ENCODE measurements at regions not wholly inside any gene's neighbourhood (a gene's known extent, or its start where the extent isn't known, plus 50 kb on each side); places are given as distances from the start of the nearest gene placed in this dataset.

- no peaks in the 10 kb centered on the region for H3K9me1 ChIP-seq (ENCODE audit: insufficient read depth, low read length)
- H3K4me3 ChIP-seq (ENCODE audit: insufficient read depth, low read depth, low read length): no peak overlapping the region
- H2BK15ac ChIP-seq (ENCODE audit: low read depth, low read length): no peak overlapping the region
- H3K27me3 ChIP-seq (ENCODE audit: control insufficient read depth, insufficient read depth, low read length): no peaks in the 10 kb centered on the region
- no peak for ATAC-seq (ENCODE audit: low read depth)
- no peak overlapping the region for H2AFZ ChIP-seq (replicated peaks; ENCODE audit: low read length, poor library complexity)
- H3K27ac ChIP-seq (ENCODE audit: insufficient read depth, low read length): no peak overlapping the region
- in situ Hi-C loops (cut with MboI; ENCODE audit: low sequenced_read_pairs): no loop called here
- H3K18ac ChIP-seq (ENCODE audit: low read depth, low read length): no peak overlapping the region
- no peak overlapping the region for H3K56ac ChIP-seq (ENCODE audit: extremely low read depth, insufficient read depth, low read length)
- no peak for DNase-seq
- no peak overlapping the region for H3K23ac ChIP-seq (ENCODE audit: low read depth, low read length)
- intact Hi-C loops (cut with micrococcal nuclease): no loop called here
- POLR2A ChIA-PET (ENCODE audit: unreplicated experiment): no interaction called here
- H2BK20ac ChIP-seq (ENCODE audit: low read depth, low read length): no peak overlapping the region
- H4K91ac ChIP-seq (ENCODE audit: insufficient read depth, low read depth, low read length): no peak overlapping the region
- H4K5ac ChIP-seq (ENCODE audit: low read depth, low read length): no peak overlapping the region
- WGBS, 2 experiments (ENCODE audit: extremely low coverage in 2 of 2, insufficient read length in 1 of 2): 54% methylated on average over 3 of the region's 5 CpGs; no CpG with 5 or more reads in 1 of the 2 experiments
- H3K4me1 ChIP-seq (ENCODE audit: control insufficient read depth, insufficient read depth, low read length): no peaks in the 10 kb centered on the region
- dilution Hi-C loops (cut with HindIII; ENCODE audit: low sequenced_read_pairs, unreplicated experiment): no loop called here
- H3K9ac ChIP-seq (ENCODE audit: low read depth, low read length): no peak overlapping the region
- no peak overlapping the region for H3K14ac ChIP-seq (replicated peaks; ENCODE audit: low read depth, low read length)
- H3K4me2 ChIP-seq (ENCODE audit: low read depth, low read length): no peak overlapping the region
- H4K20me1 ChIP-seq (ENCODE audit: insufficient read depth, low read length): no peaks in the 10 kb centered on the region
- no TSS peak for BruUV-seq (replicated peaks)
- H3K36me3 ChIP-seq (ENCODE audit: control insufficient read depth, insufficient read depth, low read length): no peaks in the 10 kb centered on the region
- no peak overlapping the region for H3K4ac ChIP-seq (ENCODE audit: low read depth, low read length)
- CTCF ChIA-PET: no interaction called here
- H3K79me1 ChIP-seq (ENCODE audit: low read depth in 1 of 2, low read length in 2 of 2): no peaks in the 10 kb centered on the region
- peaks cover 3% of the 10 kb centered on the region for H3K9me3 ChIP-seq (ENCODE audit: control insufficient read depth, insufficient read depth, low read length)
- TF ChIP-seq FOS (IDR thresholded peaks at IDR 0.05; ENCODE audit: low read depth, low read length): no peak
- TF ChIP-seq, protein P1, sequence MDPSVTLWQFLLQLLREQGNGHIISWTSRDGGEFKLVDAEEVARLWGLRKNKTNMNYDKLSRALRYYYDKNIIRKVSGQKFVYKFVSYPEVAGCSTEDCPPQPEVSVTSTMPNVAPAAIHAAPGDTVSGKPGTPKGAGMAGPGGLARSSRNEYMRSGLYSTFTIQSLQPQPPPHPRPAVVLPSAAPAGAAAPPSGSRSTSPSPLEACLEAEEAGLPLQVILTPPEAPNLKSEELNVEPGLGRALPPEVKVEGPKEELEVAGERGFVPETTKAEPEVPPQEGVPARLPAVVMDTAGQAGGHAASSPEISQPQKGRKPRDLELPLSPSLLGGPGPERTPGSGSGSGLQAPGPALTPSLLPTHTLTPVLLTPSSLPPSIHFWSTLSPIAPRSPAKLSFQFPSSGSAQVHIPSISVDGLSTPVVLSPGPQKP (IDR thresholded peaks at IDR 0.05; ENCODE audit: borderline replicate concordance, low read depth, low read length): no peak
- TF ChIP-seq SMC3 (IDR thresholded peaks at IDR 0.05; ENCODE audit: low read depth, low read length): no peak
- no peak for TF ChIP-seq CHD1 (IDR thresholded peaks at IDR 0.05; ENCODE audit: low read depth, low read length)
- TF ChIP-seq RFX5 (IDR thresholded peaks at IDR 0.05; ENCODE audit: low read depth, low read length): no peak
- no peak for TF ChIP-seq RCOR1 (IDR thresholded peaks at IDR 0.05; ENCODE audit: insufficient replicate concordance, low read length)
- TF ChIP-seq NFE2L2 (IDR thresholded peaks at IDR 0.05; ENCODE audit: low read depth, low read length): no peak
- TF ChIP-seq CEBPB (IDR thresholded peaks at IDR 0.05; ENCODE audit: low read depth, low read length): no peak
- no peak for TF ChIP-seq MAFK (IDR thresholded peaks at IDR 0.05; ENCODE audit: low read depth, low read length)
- no peak for TF ChIP-seq CTCF (conservative IDR thresholded peaks at IDR 0.05; ENCODE audit: low read depth, low read length)
- no peak for TF ChIP-seq MXI1 (IDR thresholded peaks at IDR 0.05; ENCODE audit: borderline replicate concordance, low read depth, low read length)
- H2AK5ac ChIP-seq (ENCODE audit: low read depth, low read length): no peak overlapping the region
- H2BK120ac ChIP-seq (ENCODE audit: low read depth, low read length): no peak overlapping the region
- H2AK9ac ChIP-seq (replicated peaks; ENCODE audit: low read depth, low read length, poor library complexity): no peak overlapping the region
- no peak overlapping the region for H2BK5ac ChIP-seq (ENCODE audit: low read depth, low read length, poor library complexity, severe bottlenecking)
- H4K8ac ChIP-seq (ENCODE audit: low read depth in 2 of 2, low read length in 2 of 2): no peak overlapping the region
These were observed 272.3 kb downstream of the IPO8 start for GRCh38 chr12:30423330-30423729.
